NAMALWA (cell line): ENCODE measurements at regions not wholly inside any gene's neighbourhood (a gene's known extent, or its start where the extent isn't known, plus 50 kb on each side); places are given as distances from the start of the nearest gene placed in this dataset.

ENCODE experiments used
- DNase-seq: peaks from one replicate; pipeline ENCODE4 v3.0.0-alpha.2; 2015; ENCODE audit warnings: low spot score

GRCh38 chr1:199283794-199284193 is 645.0 kb downstream of the PTPRC start:
- DNase-seq = peak; percentile 29

DNA sequence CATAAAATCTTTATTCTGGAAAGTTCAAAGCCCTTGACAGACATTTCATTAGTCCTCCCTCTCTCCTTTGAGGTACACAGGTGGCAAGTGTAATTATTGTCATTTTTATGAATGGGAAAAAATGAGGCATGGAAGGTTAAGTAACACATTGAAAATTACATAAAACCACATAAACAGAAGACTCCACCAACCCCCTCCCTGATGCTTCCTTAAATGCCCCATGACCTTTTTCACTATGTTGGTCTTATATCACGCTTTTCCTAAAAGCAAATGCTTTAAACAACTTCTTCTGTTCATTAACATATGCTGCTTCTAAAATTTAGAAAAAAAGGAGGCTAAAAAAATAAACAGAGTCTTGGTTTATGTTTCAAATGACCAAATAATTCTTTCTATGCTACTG is 648.4 kb downstream of the PTPRC start:
- DNase-seq = no peak

- DNase-seq = no peak
Observed at GRCh38 chr1:199287647-199288046, 648.8 kb downstream of the PTPRC start.

GRCh38 chr1:199290186-199290585 is 651.3 kb downstream of the PTPRC start:
- no peak for DNase-seq

DNA sequence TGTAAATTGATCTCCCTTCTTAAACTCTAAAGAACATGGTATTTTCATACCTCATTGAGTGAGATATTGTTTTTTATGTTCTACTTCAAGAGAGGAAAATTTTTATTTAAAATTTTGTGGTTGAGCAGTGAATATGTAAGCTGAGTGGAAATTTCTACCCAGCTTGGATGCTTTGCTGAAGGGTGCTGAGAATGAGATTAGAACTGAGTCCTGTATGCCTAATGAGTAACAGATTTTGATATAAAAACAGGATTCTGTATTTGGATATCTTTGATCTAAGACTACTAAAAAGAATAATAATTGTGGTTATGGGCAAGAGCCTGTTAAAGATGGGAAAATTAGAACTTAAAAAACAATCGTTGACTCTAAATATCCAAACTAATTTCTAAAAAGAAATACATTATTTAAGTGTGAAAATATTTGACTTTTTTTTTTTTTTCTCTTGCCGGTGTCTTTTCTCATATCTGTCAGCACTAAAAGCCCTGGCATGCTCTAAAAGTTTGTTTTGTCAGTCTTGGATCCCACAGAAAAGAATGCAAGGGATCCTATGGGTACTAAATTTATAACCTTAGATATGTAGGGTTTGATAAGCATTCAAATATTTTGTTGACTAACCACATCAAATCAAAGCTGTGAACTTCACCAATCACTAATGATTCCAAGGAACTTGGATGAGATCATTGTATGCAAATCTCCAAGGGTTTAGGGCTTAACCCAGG is 652.3 kb downstream of the PTPRC start:
- no peak for DNase-seq

GRCh38 chr1:199292896-199293295 is 654.1 kb downstream of the PTPRC start:
- no peak for DNase-seq

GRCh38 chr1:199295107-199295506 is 656.3 kb downstream of the PTPRC start:
- no peak for DNase-seq

- DNase-seq = no peak
Observed at GRCh38 chr1:199297174-199297573, 658.3 kb downstream of the PTPRC start.

DNA sequence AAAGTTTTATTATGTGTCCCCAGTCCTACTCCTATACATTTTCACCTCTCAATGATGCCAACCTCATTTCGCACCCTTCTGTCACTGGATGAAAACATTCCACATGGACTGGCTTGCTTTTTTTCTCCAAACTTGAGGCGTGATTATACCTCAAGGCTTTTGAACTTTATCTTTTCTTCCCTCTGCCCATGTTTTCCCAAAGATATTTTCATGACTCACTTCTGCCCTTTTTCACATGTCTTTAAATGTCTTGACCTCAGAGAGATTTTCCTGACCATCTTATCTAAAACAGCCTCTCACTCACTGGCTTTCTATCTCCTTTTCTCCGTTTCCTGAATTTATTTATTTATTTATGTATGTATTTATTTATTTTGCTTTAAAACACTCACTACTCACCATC is 659.0 kb downstream of the PTPRC start:
- DNase-seq = no peak

GRCh38 chr1:199298825-199299224 is 660.0 kb downstream of the PTPRC start:
- DNase-seq = no peak

GRCh38 chr1:199301472-199302217 is 662.8 kb downstream of the PTPRC start:
- no peak for DNase-seq

DNA sequence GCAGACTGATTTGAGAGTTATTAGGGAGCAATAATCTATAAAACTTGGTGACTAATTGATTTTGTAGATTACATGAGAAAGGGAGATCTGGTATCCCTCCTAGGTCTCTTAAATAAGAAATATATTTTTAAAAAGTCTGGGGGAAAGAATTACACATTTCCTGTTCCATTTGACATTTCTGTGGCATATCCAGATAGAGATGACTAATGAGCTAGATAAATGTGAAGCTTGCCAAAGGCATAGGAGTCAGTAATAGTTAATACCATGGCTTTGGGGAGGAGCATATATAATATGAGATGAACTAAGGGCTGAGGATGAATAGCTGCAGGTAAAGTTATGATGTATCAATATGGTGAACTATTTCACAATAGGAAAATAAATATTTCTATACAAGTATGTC is 663.7 kb downstream of the PTPRC start:
- no peak for DNase-seq

DNA sequence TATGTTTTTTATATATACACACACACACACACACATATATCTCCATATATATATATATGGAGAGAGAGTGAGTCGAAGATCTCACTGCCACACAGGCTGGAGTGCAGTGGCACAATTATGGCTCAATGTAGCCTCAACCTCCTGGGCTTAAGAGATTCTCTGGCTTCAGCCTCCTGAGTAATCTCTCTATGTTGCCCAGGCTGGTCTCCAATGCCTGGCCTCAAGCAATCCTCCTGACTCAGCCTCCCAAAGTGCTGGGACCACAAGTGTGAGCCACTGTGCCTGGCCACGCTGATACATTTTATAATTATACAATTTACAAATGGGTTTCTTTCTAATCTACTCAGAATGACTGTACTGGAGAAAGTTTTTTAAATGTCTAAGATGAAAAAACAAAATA is 664.2 kb downstream of the PTPRC start:
- no peak for DNase-seq

- no peak for DNase-seq
Observed at GRCh38 chr1:199305053-199305452, 666.2 kb downstream of the PTPRC start.

GRCh38 chr1:199307496-199308264 is 668.8 kb downstream of the PTPRC start:
- no peak for DNase-seq

DNA sequence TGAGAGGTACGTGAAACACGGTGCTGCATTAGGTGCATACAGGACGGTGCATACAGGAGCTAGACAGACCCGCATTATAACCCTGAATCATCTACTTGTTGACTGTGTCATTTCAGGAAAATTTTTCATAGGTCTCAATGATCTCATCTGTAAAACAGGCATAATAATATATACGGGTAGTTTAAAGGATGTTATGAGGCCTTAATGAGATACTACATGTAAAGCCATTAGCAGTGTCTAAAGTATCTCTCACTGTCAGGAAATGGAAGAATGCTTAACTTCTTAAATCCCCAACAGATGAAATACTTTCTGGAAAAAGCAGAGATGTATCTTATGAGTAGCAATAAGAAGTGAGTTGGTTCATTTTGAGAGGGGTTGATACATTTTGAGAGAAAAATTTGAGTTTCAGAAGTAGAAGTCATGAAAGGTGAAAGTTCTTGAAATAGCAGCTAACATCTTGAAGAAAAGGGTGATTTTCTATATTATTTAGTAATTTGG is 669.6 kb downstream of the PTPRC start:
- DNase-seq = no peak

- no peak for DNase-seq
Observed at GRCh38 chr1:199310708-199311107, 671.9 kb downstream of the PTPRC start.

GRCh38 chr1:199311478-199312262 is 672.8 kb downstream of the PTPRC start:
- DNase-seq = no peak

DNA sequence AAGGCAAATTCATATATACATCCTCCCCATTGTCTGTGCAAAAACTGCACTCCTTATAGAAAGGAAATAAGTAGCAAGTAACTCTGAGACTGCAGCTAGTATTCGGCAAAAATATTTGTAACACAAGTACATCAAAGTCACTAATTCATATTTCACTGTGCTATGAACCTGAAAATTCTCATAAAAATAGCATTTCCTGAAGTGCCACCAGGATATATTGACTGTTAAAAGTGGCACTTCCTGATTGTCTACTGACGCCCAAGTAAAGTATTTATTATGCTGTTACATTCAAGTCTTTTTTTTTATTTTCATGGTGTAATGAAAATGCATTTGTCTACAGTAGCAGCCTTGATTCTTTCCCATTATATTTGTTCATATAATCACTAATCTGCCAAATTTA is 673.8 kb downstream of the PTPRC start:
- DNase-seq = no peak

DNA sequence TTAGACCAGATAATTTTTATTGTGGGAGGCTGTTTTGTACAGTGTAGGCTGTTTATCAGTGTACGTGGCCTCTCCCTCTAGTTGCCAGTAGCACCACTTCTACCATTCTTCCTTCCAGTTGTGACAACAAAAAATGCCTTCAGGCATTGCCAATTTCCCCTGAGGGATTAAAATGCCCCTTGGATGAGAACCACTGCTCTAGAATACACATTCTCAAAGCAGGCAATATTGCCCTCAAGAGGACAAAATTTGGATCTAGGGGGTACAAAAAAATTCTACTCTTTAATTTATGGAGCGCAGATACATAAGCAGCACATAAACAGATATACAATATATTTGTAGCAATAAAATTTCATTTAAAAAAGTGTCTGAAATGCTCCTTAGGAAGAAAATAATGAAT is 674.6 kb downstream of the PTPRC start:
- no peak for DNase-seq

GRCh38 chr1:199319341-199319740 is 680.5 kb downstream of the PTPRC start:
- no peak for DNase-seq

GRCh38 chr1:199322278-199322677 is 683.4 kb downstream of the PTPRC start:
- DNase-seq = no peak
